Activated CD4-positive, CD25-positive, alpha-beta regulatory T cell treated with anti-CD3 and anti-CD28 coated beads, Interleukin-2, amount 50 U/mL, for 16 hours (primary cell): ENCODE measurements at regions not wholly inside any gene's neighbourhood (a gene's known extent, or its start where the extent isn't known, plus 50 kb on each side); places are given as distances from the start of the nearest gene placed in this dataset.

Source experiments
- DNase-seq: peaks from one replicate; pipeline ENCODE4 v3.0.0-alpha.2; 2020; ENCODE audit warnings: low read depth, low spot score

DNA sequence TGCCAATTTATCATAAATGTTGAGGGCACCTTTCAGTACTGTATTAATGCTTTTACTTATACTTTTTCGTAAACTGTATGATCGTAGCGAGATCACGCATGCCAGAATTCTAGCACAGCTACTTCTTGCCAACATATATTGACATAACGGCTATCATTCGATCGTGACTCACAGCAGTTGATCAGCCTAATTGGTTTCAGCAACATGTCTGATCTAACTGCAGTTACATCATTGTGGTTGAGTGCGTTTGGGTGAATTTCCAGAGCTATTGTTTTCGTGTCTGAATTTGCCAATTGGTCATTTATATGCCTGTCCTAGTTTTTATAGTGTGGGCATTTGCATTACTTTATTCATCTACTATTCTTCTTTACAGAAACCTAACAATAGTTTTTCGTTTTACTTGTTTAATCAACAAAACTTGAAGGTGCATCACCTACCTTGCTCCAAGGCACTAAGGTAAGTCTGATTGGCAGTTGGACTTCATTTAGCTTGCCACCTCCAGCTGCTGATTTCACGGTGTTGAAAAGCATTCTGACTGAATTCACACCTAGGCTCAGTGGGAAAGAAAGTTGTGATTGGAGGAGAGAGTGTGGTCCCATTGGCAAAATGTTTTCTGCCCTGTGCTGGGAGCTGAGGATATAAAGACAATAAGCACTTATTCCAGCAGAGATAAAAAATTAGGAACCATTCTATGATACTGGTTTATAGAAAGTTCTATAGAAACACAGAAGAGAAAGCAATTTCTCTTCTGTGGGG lies 120.9 kb upstream of the RGMA start:
- no peak for DNase-seq

GRCh38 chr15:93206893-93207292 lies 117.9 kb upstream of the RGMA start:
- no peak for DNase-seq

DNA sequence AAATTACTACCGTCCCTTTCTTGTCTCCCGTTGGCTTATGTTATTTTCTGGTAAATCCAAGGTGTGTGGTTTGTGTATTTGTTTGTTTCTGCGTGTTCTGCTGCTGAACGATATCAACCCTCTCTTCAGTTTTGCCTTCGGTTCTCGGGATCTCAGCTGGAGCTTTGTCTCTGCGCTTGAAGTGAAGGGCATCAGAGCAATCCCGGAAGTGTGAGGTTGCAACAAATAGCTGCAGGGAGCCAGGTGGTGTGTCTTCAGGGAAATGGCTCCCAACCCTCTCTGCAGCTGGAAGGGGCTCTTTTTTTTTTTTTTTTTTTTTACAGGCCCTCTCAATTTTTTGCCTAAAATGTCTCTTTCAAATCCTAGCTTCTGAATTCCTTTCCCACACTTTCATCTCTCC lies 116.4 kb upstream of the RGMA start:
- no peak for DNase-seq

DNA sequence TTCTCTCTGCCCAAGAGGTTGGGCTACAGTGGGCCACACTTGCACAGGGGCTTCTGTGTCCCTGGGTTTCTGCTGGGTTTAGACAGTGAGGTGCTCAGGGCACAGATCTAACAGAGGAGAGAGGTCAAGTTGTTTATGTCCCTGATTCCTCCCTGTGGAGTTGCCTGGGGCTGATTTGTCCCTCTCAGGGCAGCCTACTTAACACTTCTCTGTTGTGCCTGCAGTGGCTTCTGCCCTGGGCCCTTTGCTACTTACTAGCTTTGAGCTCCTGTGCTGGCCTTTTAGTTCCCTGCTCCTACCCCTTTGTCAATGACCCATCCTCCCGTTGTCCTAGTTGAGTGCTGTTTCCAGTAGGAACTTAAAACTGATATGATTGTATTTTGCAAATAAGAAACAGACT lies 114.0 kb upstream of the RGMA start:
- DNase-seq, result no peak

GRCh38 chr15:93202405-93202804 lies 113.4 kb upstream of the RGMA start:
- no peak for DNase-seq

GRCh38 chr15:93201940-93202339 lies 112.9 kb upstream of the RGMA start:
- no peak for DNase-seq

DNA sequence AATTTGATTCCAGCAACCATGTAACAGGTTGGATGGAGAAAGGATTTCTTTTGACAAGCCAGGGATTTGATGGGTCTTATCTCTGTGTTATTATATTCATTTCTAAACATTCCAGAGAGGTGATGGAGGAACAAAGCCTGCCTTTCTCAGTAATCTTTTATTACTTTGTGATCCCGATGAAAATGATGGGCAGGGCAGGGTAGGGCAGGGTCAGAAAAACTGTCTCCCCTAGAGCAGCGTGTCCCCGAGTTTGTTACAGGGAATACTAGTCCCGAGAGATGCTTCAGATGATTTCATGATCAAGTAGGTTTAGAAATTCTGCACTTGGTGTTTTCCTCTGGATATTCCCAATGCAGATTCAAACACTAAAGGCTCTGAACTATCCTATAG lies 111.8 kb upstream of the RGMA start:
- no peak for DNase-seq

DNA sequence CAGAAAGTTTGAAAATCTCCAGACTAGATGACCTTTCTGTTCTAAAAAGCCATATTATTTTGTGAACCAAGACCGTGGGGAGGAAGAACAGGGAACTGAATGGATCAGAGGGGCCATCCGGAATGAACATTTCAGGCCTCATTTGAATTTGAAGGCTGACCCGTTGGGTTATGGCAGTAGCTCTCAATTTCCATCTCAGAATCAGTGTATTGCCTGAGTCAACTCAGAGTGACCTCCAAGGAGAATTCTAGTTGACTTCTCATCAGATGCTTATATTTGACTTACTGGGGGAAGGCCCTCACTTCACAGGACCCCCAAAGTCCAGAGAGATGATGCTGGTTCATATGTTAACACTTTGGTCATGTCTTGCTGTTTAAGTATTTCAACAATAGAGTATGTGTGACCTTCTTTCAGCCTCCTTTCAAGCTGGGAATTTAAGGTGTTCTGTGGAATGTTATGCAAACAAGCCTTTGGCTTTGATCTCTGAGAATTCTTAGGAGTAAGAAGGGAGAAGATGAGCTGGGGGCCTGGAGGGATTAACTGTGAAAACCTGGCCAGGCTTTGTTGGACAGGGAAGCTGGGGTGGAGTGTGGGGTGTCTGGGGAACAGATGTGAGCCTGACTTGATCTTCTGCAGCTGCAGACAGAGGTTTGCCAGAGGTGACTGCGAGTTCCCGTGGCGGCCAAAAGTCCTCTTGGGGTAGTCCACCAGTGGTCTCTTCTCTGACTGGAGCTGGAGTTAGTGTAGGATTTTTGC lies 111.2 kb upstream of the RGMA start:
- DNase-seq, result no peak

- no peak for DNase-seq
These were observed 107.2 kb upstream of the RGMA start for GRCh38 chr15:93196135-93196670.

DNA sequence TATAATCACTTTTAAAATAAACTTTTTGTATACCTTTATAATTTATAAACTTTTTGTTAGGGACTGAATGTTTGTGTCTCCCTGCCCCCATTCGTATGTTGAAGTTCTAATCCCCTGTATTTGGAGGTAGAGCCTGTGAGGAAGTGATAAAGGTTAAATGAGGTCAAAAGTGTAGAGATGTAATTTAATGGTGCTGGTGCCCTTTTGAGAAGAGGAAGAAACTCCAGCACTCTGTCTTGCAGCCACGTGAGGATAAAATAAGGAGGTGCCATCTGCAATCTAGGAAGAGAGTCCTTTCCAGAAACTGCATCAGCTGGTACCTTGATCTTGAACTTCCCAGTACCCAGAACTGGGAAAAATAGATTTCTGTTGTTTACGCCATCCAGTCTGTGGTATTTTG lies 106.1 kb upstream of the RGMA start:
- DNase-seq, result no peak

DNA sequence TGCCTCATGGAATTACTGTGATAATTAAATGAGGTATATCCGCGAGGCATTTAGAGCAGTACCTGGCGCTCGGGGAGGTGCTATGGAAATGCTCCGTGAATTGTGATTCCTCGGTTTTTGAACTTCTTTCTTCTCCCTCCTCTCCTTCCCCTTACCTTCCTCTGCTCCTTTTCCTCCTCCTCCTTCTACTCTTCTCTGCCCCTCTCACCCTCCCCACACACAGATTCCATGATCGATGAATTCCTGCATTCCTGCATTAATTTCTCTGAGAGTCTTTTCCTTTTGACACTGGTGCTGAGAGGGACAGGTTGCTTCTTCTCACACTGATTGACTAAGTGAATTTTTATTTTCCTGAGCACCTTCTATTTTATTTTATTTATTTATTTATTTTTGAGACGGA lies 101.2 kb upstream of the RGMA start:
- no peak for DNase-seq

- no peak for DNase-seq
These were observed 100.5 kb upstream of the RGMA start for GRCh38 chr15:93189561-93189960.

- no peak for DNase-seq
These were observed 99.2 kb upstream of the RGMA start for GRCh38 chr15:93188236-93188635.

GRCh38 chr15:93185796-93186195 lies 96.8 kb upstream of the RGMA start:
- no peak for DNase-seq

DNA sequence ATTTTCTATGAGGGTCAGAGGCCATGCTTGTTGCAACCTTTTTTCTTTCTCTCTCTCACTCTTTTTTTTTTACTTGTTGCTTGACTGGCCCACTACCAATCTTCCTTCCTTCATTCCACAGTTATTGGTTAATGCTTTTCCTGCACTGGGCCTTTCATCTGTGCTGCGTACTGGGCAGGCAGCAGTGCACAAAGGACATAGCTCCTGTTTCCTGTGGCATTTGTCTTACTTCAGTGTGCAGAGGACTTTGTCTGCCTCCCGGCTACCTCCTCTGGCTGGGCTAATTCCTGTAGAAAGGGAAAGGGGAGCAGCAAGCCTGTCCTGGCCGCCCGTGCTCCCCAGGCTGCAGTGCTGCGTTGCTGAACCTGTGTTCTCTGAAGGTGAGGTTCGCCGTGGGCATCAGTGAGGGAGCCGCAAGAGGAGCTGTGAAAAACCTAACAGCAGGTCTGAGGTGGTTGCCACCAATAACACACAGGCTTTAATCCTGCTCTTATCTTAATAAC lies 93.7 kb upstream of the RGMA start:
- DNase-seq, result no peak

GRCh38 chr15:93180656-93181055 lies 91.6 kb upstream of the RGMA start:
- DNase-seq, result no peak

DNA sequence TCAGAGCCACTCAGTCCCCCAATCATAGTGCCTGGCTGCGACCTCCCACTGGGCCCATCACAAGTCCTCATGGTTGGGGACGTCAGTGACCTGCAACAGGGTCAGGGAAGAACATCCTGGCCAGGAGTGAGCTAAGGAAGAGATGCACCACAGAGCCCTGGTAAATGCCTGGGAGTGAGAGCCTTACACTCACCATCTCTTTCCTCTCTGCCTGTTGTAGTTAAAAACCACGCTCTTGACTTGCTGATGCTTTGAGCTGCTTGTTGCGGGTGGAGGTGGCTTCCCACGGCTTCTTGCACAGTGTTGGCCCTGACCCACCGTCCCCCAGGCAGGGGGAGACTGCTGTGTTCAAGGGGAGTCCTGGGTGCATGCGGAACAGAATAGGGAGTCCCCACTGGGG lies 91.1 kb upstream of the RGMA start:
- no peak for DNase-seq

- no peak for DNase-seq
These were observed 90.7 kb upstream of the RGMA start for GRCh38 chr15:93179700-93180102.

DNA sequence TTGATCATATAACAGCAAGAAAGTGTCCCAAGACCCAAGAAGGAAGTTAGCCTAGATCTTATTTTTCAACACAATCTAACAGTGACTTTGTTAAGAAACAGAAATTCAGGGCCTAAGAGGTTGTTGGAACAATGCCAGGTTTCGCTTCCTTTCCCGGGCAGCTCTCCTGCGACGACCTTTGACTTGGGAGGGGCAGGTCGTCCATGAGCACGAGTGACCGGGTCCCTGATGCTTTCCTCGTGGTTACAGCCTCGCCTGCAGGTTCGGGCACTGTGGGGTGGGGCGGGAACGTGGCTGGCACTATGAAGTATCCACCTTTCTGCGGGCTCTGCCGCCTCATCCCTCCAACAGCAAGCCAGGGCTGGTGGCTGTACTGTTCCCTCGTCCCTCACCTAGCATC lies 90.1 kb upstream of the RGMA start:
- DNase-seq, result no peak

DNA sequence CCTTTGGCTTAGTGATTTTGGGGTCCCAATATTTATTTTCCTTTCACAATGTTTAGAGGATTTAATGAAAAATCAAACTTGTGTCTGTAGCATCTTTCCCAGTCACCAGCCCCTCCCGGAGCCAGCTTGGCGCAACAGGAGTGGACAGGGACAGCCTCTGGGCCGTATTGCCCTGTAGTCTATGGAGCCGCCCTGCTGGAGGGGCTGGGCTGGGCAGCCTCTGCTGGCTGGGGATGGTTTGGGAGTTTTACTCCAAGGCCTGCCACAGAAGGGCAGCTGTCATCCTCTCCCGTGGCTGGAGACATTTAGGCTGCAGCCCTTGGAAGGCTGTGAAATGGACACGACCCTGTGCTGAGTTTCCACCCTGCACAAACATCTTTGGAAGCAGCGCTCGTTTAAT lies 89.4 kb upstream of the RGMA start:
- DNase-seq, result no peak

DNA sequence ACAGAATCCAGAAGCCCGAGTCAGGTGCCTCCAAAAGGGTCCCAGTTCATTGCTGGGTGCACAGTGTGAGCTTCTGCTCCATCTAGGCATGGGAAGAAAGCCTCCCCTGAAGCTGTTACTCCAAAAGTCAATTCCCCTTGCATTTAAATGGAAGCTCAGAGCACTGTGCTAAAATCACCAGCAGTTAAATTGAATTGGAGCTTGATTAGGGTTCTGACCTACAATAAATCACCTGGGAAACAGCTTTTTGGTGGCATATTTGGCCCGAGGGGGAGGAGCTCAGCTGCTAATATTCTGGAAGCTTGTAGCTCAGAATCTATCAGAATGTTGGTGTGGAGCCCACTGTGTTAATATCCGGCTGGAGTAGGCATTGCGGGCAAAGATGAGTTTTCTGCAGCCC lies 87.1 kb upstream of the RGMA start:
- DNase-seq, result no peak

DNA sequence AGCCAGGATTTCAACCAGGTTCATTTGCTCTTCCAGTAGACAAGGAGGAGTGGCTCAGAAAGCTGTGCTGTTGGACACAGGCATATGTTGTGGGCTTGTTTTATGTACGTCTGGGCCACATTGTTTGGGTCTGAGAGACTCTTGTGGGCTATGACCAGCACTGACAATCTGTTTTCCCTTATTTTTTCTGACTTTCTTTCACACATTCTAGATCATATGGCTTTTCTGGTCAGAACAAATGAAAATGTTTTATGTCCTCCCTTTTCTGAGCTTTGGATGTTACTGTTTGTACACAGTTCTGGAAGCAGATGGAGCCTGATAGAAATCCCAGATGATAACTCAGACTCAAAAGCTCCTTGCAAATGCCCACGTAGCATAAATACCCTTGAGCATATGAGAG lies 85.8 kb upstream of the RGMA start:
- no peak for DNase-seq

- DNase-seq, result no peak
These were observed 84.4 kb upstream of the RGMA start for GRCh38 chr15:93173369-93173768.
